DMS79 (cell line): ENCODE measurements at regions not wholly inside any gene's neighbourhood (a gene's known extent, or its start where the extent isn't known, plus 50 kb on each side); places are given as distances from the start of the nearest gene placed in this dataset.
"Not testable (repeated sequence)": the region's sequence is repeated elsewhere in the genome, so short reads cannot be mapped to it uniquely, and the experiment has no call there.

Experiments used
- DNase-seq: peaks from one replicate; lab custom pipeline; 2025; lab: John Stamatoyannopoulos, UW

GRCh38 chrY:7415157-7415633 lies 503.6 kb upstream of the AMELY start:
- no peak for DNase-seq

GRCh38 chrY:7390056-7390455 lies 478.5 kb upstream of the AMELY start:
- no peak for DNase-seq

GRCh38 chrY:7382988-7383387 lies 471.4 kb upstream of the AMELY start:
- DNase-seq = no peak

- no peak for DNase-seq
These were observed 465.5 kb upstream of the AMELY start for GRCh38 chrY:7377091-7377490.

GRCh38 chrY:7374485-7374884 lies 462.9 kb upstream of the AMELY start:
- not testable (repeated sequence) for DNase-seq

- not testable (repeated sequence) for DNase-seq
These were observed 460.4 kb upstream of the AMELY start for GRCh38 chrY:7371953-7372352.

GRCh38 chrY:7371026-7371425 lies 459.5 kb upstream of the AMELY start:
- not testable (repeated sequence) for DNase-seq

- no peak for DNase-seq
These were observed 448.0 kb upstream of the AMELY start for GRCh38 chrY:7359520-7359919.

GRCh38 chrY:7358103-7358752 lies 446.7 kb upstream of the AMELY start:
- DNase-seq = no peak

GRCh38 chrY:7355891-7356290 lies 444.3 kb upstream of the AMELY start:
- not testable (repeated sequence) for DNase-seq

- DNase-seq = no peak
These were observed 433.1 kb upstream of the AMELY start for GRCh38 chrY:7344661-7345060.

GRCh38 chrY:7343261-7343660 lies 431.7 kb upstream of the AMELY start:
- DNase-seq = no peak

- DNase-seq = not testable (repeated sequence)
These were observed 431.2 kb upstream of the AMELY start for GRCh38 chrY:7342732-7343131.

GRCh38 chrY:7339391-7340087 lies 428.0 kb upstream of the AMELY start:
- DNase-seq = no peak

GRCh38 chrY:7336023-7336873 lies 424.7 kb upstream of the AMELY start:
- DNase-seq = no peak

- DNase-seq = no peak
These were observed 422.9 kb upstream of the AMELY start for GRCh38 chrY:7334449-7334848.

- DNase-seq = no peak
These were observed 415.0 kb upstream of the AMELY start for GRCh38 chrY:7326296-7327246.

- no peak for DNase-seq
These were observed 414.0 kb upstream of the AMELY start for GRCh38 chrY:7325531-7325930.

GRCh38 chrY:7320751-7321150 lies 409.2 kb upstream of the AMELY start:
- DNase-seq = no peak

- not testable (repeated sequence) for DNase-seq
These were observed 408.6 kb upstream of the AMELY start for GRCh38 chrY:7320171-7320570.

- DNase-seq = no peak
These were observed 406.6 kb upstream of the AMELY start for GRCh38 chrY:7318122-7318521.

GRCh38 chrY:7317571-7317970 lies 406.0 kb upstream of the AMELY start:
- no peak for DNase-seq
